Cardiac muscle cell (in vitro differentiated cells and primary cell): ENCODE measurements at regions not wholly inside any gene's neighbourhood (a gene's known extent, or its start where the extent isn't known, plus 50 kb on each side); places are given as distances from the start of the nearest gene placed in this dataset.

Experiments used
- DNase-seq, 2 donors: peaks; one replicate each; pipeline versions ENCODE4 v3.0.0 to v3.0.0-alpha.2; 2010 to 2017; ENCODE audit warnings: low read depth in 1 of 2, low spot score in 1 of 2
- H3K27ac ChIP-seq: fragments of 200-600 bp; sonication (generic); 2 replicates; pipeline ENCODE4 v1.5.1; 2016
- H3K27me3 ChIP-seq: fragments of 200-600 bp; sonication (generic); 2 replicates; pipeline ENCODE4 v1.6.0; 2016; ENCODE audit warnings: control low read depth
- H3K36me3 ChIP-seq: fragments of 200-600 bp; sonication (generic); 2 replicates; pipeline ENCODE4 v1.5.1; 2016; ENCODE audit warnings: control low read depth
- H3K4me1 ChIP-seq: fragments of 200-600 bp; sonication (generic); 2 replicates; pipeline ENCODE4 v1.8.1; 2017; ENCODE audit warnings: low read depth, mild to moderate bottlenecking, mixed run types
- H3K4me3 ChIP-seq: fragments of 200-600 bp; sonication (generic); 2 replicates; pipeline ENCODE4 v1.5.1; 2016; ENCODE audit warnings: mild to moderate bottlenecking
- H3K9me3 ChIP-seq: fragments of 200-600 bp; sonication (generic); 2 replicates; pipeline ENCODE4 v1.5.1; 2017; ENCODE audit warnings: low read depth, mild to moderate bottlenecking, control low read depth
- TF ChIP-seq, protein P1 (sequence below): IDR thresholded peaks from 2 replicates; pipeline ENCODE4 v1.5.1; 2012; ENCODE audit warnings: low read depth, mild to moderate bottlenecking, low read length

DNA sequence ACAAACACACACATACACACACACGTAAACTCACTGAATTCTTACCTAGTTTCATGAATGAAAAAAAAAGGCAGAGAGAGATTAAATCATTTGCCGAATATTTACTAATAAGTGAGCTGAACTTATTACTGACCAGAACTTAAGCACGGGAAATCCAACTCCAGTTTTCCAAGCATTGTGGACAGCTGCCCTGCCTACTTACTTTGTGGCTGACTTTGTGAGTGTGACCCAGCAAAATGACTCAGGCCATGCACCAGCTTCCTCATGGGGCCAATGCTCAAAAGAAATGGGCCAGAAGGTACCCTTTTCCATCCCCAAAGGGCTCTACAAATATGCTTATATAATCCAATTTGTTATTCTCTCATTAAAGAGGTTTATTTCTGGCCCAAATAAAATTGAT is 87.4 kb upstream of the RHOBTB1 start:
- H3K36me3 ChIP-seq = no peaks in the 10 kb centered on the region
- no peaks in the 10 kb centered on the region for H3K4me1 ChIP-seq
- H3K27me3 ChIP-seq = no peaks in the 10 kb centered on the region
- no peak for DNase-seq
- no peak overlapping the region for H3K27ac ChIP-seq
- no peaks in the 10 kb centered on the region for H3K9me3 ChIP-seq
- H3K4me3 ChIP-seq = no peak overlapping the region
- TF ChIP-seq, protein P1, sequence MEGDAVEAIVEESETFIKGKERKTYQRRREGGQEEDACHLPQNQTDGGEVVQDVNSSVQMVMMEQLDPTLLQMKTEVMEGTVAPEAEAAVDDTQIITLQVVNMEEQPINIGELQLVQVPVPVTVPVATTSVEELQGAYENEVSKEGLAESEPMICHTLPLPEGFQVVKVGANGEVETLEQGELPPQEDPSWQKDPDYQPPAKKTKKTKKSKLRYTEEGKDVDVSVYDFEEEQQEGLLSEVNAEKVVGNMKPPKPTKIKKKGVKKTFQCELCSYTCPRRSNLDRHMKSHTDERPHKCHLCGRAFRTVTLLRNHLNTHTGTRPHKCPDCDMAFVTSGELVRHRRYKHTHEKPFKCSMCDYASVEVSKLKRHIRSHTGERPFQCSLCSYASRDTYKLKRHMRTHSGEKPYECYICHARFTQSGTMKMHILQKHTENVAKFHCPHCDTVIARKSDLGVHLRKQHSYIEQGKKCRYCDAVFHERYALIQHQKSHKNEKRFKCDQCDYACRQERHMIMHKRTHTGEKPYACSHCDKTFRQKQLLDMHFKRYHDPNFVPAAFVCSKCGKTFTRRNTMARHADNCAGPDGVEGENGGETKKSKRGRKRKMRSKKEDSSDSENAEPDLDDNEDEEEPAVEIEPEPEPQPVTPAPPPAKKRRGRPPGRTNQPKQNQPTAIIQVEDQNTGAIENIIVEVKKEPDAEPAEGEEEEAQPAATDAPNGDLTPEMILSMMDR = no peak

DNA sequence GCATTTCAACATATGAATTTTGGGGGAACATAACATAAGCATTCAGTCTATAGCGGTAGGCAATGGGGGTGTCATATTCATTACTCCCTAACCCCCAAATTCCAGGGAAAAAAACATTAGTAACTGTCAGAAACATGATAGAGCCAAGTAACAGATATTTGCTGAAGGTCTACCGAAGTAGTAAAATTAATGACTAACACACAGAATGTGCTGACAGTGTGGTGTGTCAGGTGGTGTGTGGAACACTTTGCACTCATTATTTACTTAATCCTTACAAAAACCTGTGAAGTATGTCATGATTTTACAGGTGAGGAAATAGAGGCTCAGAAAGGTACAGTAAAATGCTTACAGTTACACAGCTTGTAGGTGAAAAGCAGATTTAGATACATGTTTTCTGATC is 85.4 kb upstream of the RHOBTB1 start:
- no peak overlapping the region for H3K27ac ChIP-seq
- no peaks in the 10 kb centered on the region for H3K36me3 ChIP-seq
- no peaks in the 10 kb centered on the region for H3K4me1 ChIP-seq
- no peaks in the 10 kb centered on the region for H3K9me3 ChIP-seq
- no peaks in the 10 kb centered on the region for H3K27me3 ChIP-seq
- H3K4me3 ChIP-seq = no peak overlapping the region
- TF ChIP-seq, protein P1 = no peak
- DNase-seq = no peak

DNA sequence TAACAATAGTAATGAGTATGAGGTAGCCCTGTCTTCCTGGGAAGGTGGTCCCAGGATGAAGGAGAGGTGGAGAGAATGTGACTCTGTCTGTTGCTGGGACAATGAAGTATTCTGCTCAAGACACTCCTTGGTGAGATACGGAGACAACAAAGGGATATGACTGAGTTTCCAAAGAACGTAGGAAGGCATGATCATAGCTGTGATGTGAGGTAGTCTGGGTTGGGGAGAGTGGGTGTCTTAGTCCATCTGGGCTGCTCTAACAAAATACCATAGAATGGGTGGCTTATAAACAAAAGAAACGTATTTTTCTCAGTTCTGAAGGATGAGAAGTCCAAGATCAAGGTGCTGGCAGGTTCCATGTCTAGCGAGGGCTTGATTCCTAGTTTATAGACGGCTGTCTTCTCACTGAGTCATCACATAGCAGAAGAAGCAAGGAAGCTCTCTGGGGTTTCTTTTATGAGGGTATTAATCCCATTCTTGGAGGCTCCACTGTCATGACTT is 84.9 kb upstream of the RHOBTB1 start:
- peak in 1 of 2 donors; percentile 28 for DNase-seq
- Histone ChIP-seq H3K9me3 (no peaks in the 10 kb centered on the region), H3K4me3 (no peak overlapping the region), H3K4me1 (no peaks in the 10 kb centered on the region), H3K36me3 (no peaks in the 10 kb centered on the region), H3K27ac (no peak overlapping the region), H3K27me3 (no peaks in the 10 kb centered on the region)
- TF ChIP-seq, protein P1 = no peak

DNA sequence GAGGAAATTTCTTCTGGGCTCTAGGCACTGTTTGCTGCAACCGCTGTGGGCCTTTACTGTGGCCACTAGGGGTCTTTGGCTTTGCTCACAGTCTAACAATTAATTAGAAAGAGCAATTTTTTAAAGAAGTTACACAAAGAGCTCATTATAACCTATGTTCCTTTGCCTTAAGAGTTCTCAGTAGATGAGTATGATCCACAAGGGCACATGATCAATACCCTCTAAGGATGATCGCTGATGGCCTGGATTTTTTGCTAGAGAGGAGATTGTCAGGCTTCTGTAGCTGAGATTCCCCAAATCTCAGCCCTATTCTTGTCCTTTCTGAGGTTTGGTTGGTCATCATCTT is 80.8 kb upstream of the RHOBTB1 start:
- TF ChIP-seq, protein P1 = peak; percentile 82
- Histone ChIP-seq H3K4me1 (no peaks in the 10 kb centered on the region), H3K36me3 (no peaks in the 10 kb centered on the region), H3K4me3 (no peak overlapping the region), H3K27me3 (no peaks in the 10 kb centered on the region), H3K27ac (no peak overlapping the region), H3K9me3 (no peaks in the 10 kb centered on the region)
- DNase-seq = peak; percentile 38 to 52

DNA sequence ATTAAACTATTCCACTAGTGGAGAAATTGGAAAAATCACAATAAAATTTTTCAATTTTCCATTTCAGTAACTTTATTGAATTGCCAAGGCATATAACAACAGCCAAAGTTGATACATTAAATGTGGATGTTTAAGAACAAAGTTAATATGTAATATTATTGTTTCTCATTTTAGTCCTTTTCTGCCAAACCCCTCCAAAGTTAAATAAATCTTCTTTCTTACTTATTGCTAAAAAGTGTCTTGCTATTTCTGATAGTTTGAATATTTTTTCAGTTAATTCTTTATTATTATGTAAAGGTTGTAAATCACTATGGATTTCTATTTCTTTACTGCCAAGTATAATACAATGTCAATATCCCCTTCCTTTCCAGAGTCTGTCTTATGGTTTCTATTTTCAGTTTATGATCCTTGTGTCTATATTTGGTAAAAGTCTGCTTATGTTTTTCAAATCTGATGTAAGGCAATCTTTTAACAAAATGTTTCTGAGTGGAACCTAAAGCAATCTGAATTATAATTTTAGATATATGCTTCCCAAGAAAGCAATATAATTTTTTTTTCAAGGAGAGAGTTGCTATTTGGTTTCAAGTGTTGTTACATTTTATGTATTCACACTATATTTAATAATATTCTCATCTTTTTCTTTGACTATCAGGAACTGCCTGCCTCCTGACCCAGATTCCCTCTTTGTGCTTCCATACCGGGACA is 80.3 kb upstream of the RHOBTB1 start:
- Histone ChIP-seq H3K27ac (no peak overlapping the region), H3K4me3 (no peak overlapping the region), H3K9me3 (no peaks in the 10 kb centered on the region), H3K27me3 (no peaks in the 10 kb centered on the region), H3K36me3 (no peaks in the 10 kb centered on the region), H3K4me1 (no peaks in the 10 kb centered on the region)
- TF ChIP-seq, protein P1 = no peak
- DNase-seq = no peak

DNA sequence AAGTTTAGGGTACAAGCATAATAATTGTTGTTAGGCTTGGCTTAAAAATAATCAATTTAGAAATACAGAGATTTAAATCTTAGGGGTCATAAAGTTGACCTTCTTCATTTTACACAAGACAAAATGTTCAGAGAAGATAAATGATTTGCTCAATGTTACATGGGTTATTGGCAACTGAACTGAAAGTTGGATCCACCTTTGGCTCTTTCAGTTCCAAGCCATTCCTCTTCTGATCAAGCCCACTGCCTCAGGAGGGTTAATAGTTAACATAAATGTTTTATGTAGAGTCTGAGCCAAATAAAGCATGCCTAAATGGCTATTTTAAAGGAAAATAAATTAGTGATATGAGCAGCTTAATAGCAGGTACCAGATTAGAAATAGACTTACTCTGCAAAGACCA is 79.1 kb upstream of the RHOBTB1 start:
- H3K27me3 ChIP-seq = no peaks in the 10 kb centered on the region
- no peak overlapping the region for H3K4me3 ChIP-seq
- no peaks in the 10 kb centered on the region for H3K36me3 ChIP-seq
- no peak for DNase-seq
- TF ChIP-seq, protein P1 = no peak
- H3K4me1 ChIP-seq = no peaks in the 10 kb centered on the region
- H3K27ac ChIP-seq = no peak overlapping the region
- H3K9me3 ChIP-seq = no peaks in the 10 kb centered on the region
